GM10266 (cell line): ENCODE measurements at regions not wholly inside any gene's neighbourhood (a gene's known extent, or its start where the extent isn't known, plus 50 kb on each side); places are given as distances from the start of the nearest gene placed in this dataset.

ENCODE experiments used
- DNase-seq: peaks from one replicate; pipeline ENCODE4 v3.0.0; 2012; ENCODE audit errors: extremely low spot score
- CTCF ChIP-seq: IDR thresholded peaks from 2 replicates; pipeline ENCODE4 v1.5.1; 2012; ENCODE audit warnings: mild to moderate bottlenecking, low read depth; ENCODE audit not compliant: control insufficient read depth, insufficient read depth; ENCODE audit errors: missing control alignments

DNA sequence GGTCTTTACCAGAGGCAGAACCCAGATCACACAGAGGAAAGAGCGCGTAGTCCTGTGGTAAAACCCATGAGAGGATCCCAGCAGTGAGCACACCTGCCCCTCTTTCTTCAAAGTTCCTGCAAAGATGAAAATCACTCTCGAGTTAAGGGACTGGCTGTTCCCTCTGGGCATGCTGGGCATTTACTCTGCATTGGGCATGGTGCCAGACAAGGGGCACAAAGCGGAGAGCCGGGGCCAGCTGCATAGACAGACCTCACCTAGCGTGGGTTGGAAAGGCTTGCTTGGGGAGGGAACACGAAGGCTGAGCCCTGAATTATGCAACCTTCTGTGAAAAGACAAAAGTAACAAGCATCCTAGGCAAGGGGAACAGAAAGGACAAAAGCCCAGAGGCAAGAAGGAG lies 120.0 kb upstream of the TCERG1L start:
- no peak for TF ChIP-seq CTCF
- no peak for DNase-seq

DNA sequence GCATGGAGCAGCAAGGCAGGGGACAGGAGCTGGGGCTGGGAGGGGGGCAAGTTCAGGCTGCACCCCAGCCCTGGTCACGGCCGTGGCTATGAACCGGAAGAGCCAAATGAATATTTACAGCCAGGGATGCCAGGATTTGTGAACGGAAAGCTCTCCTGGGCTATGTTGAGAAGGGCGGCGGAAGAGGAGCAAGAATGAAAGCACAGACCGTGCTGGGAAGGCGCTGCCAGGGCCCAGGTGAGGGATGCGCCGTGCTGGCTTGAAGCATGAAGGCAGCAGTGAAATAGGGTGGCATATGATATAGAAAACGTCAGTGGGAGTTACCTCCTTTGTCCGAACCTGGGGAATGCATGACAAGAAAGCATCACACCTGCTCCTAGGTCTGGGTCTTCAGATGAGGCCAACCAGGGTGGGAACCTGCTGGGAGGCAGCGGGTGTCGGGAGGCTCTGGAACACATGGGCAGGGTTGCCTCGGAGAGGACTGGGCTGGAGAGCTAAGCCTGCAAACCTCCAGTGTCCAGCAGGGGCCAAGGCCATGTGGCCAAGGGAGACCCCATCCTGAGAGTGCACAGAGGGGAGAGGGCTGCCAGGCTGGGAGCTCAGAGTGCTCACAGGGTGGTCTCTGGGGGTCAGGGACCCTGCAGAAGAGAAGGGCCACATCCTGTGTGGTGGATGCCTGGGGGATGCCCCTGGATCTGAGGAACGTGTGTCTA lies 120.6 kb upstream of the TCERG1L start:
- TF ChIP-seq CTCF: no peak
- no peak for DNase-seq

GRCh38 chr10:131433568-131433967 lies 122.0 kb upstream of the TCERG1L start:
- TF ChIP-seq CTCF: no peak
- no peak for DNase-seq

DNA sequence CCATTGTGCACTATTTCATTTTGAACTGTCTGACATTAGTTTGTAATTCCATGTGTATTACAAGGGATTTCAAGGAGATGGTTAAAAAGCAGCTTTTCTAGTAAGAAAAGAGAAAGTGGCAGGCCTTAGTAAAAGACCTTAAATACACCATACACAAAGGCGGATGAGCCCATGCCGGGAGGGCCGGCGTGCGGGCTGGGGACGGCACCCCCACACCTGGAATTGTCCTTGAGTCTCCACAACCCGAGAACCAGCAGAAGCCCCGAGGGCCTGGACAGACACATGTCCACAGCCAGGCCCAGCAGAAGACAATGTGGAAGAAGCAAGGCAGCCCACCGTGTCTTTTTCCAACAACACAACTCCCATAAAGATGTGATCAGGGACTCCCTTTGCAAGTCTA lies 123.7 kb upstream of the TCERG1L start:
- no peak for DNase-seq
- no peak for TF ChIP-seq CTCF

DNA sequence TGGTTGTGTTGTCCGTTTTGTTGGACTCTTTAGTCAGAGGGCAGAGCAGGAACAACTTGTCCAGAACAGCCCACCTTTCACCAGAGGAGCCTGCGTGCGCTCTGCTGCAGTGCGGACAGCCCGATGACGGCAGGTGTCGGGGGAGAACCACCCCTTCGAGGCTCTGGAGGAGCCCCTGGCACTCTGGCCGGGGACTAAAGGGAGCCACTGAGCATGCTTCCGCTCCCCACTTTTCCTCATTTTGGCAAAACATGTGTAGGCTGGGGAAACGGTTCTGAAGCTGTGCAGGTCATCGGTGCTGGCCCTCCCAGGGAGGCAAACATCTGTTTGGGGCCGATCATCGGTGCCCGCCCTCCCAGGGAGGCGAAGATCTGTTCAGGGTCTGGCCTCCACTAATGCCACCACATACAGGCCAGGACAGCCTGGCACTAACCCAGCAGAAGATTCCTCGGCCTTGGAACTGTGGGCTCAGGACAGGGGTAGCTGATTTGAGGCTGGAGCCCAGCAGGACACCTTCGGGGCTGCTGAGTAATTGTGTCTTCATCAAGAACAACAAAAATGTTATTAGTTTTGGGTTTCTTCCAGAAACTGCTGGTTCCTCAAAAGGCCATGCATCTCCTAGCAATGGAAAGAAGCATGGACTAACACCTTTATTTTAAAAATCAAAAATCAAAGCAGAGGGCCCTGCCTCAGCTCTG lies 124.4 kb upstream of the TCERG1L start:
- no peak for DNase-seq
- no peak for TF ChIP-seq CTCF

DNA sequence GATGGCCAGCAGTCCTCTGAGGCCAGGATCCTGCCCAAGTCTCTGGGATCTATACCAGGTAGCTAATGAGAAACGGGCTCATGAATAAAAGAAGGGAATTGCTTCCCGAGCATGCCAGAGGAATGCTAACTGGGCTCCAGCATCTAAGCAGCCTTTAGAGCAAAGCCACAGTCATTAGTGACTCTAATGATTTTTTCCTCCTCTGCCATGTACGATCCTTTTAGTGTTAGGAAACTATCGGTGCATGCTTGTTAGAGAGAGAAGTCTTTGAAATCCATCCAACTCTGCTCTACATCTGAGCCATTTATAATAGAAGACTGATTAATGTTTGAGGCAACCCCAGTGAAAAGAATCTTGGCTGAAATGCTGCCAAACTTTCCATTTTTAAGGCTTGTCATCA lies 124.9 kb upstream of the TCERG1L start:
- no peak for DNase-seq
- no peak for TF ChIP-seq CTCF
